HG03442 (cell line): ENCODE measurements at regions not wholly inside any gene's neighbourhood (a gene's known extent, or its start where the extent isn't known, plus 50 kb on each side); places are given as distances from the start of the nearest gene placed in this dataset.

Experiments
- ATAC-seq: cut with Tn5 transposase; IDR thresholded peaks from one replicate; pipeline ENCODE4 v1.9.1; 2021; ENCODE audit warnings: mild to moderate bottlenecking, moderate library complexity; ENCODE audit not compliant: unreplicated experiment

DNA sequence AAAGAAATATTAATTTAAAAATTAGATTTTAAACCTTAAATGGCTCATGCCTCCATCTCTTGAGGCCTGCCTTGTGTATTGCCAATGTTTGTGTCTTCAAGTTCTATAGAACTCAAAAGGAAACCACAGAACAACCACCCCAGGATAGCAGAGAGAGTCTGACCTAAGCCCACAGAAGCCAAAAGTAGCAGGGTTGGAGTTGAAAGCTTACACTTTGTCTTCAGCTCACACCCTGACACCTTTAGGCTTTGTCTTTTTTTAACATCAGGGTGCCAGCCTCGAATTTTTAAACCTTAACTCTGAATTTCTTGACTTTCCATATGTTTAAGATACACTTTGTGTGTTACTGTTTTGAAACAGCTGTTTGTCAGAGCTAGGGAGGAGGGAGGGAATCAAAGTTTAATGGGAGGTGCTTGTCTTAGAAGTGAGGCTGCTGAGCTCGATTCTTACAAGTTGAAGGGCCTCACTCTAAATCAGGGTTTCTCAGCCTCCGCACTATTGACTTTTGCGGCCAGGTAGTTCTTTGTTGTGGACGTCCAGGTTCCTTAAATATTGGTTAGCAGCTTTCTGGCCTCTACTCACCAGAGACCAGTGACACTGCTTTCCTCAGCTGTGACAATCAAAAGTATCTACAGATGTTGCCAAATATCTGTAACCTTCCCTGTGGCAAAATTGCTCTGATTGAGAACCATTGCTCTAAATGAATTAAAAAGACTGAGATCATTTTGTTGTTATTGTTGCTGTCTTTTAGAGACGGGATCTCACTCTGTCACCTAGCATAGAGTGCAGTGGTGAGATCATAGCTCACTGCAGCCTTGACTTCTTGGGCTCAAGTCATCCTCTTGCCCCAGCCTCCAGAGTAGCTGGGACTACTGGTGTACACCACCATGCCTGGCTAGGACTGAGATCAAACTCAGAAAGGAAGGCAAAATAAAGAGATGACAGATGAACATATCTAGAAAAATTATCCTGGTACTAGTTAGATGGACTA, 139.2 kb upstream of the EOMES start:
- no peak for ATAC-seq

GRCh38 chr3:27865731-27866130, 143.6 kb upstream of the EOMES start:
- ATAC-seq, result no peak

- ATAC-seq, result no peak
Observed at GRCh38 chr3:27869152-27869551, 147.0 kb upstream of the EOMES start.

DNA sequence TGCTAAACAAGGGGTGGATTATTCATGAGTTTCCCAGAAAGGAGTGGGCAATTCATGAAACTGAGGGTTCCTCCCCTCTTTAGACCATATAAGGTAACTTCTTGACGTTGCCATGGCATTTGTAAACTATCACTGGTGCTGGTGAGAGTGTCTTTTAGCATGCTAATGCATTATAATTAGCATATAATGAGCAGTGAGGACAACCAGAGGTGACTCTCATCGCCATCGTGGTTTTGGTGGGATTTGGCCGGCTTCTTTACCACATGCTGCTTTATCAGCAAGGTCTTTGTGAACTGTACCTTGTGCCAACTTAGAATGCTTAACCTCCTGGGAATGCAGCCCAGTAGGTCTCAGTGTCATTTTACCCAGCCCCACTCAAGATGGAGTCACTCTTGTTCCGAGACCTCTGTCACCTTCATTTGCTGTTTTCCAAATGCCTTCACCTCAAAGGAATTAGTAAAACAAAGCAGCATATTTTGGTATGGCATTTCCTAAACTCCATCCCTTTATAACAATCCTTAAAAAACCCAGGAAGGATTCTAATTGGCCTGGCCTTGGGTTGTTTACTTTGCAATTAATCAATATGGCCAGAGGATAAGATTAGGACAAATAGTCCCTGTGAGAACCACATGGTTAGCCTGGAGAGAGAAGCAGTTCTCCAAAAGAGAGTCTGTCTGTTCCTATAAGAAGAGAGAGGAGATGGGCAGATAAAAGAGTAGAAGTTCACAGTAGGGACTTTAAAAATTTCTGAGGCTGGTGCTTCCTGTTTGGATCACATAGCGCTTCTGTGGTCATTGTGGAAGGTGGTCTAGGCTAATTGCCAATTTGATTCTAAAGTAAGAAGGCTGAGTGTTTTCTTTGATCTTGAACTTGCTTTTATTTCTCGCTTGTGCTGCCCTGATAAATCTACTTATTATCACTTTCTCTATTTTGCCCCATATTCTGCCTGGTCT, 155.2 kb upstream of the EOMES start:
- ATAC-seq, result no peak

DNA sequence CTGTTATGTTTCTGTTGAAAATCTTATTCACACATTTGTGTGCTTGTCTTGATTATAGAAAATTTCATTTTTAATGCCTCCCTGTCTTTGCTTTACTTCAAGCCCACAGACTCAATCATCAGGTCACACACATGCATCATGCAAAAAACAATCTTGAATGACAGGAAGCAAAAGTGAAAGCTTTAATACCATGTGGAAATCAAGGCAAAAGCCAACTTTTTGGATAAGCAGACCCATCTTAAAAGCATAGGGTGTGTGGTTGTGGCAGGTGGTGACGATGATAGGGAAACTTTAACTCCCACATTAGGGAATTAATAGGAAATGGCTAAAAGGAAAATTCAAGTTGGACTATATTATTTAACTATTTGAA, 155.9 kb upstream of the EOMES start:
- ATAC-seq, result no peak

DNA sequence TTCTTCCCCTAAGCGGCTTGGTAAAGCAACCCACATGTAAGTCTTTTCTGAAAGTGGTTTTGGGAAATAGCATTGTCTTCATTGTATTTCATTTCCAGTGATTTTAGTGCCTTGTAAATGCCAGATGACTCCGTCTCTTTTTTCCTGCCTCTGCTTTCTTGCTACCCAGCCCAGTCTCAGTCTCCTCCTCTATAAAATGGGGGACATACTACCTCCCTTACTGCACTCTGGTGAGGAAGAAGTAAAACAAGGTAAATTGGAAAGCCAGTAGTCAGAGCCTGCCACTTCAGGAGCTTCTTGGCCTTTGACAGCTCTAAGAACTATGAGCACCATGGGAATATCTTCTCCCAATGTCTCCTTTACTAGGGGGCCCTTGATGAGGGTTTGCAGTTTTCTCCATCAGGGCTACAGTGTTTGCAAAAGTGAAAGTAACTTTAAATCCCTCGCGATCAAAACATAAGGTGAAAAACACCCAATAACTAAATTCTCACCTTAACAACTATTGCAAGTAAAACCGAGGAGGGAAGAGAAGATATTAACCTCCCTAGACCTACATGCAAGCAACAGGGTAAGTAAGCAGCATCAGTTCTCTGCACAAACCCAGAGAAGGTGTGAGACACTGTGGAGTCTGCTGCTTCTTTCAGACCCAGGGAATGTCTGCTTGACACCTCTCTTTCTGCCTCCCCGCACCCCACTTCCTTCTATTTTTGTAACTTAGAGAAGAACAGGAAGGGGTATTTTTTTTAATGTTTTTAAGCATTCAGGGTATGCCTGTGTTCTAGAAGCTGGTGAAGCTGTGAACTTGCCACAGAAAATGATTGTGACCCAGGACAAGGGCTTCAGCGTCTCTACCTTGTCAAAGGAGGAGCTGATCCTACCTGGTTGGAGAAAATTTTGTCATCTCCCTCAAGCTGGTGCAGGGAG, 159.1 kb upstream of the EOMES start:
- peak; percentile 44 for ATAC-seq

GRCh38 chr3:27883266-27883665, 161.1 kb upstream of the EOMES start:
- ATAC-seq, result no peak

- ATAC-seq, result no peak
Observed at GRCh38 chr3:27885641-27886040, 163.5 kb upstream of the EOMES start.

GRCh38 chr3:27888562-27888961, 166.4 kb upstream of the EOMES start:
- ATAC-seq, result no peak

- ATAC-seq, result no peak
Observed at GRCh38 chr3:27889745-27890144, 167.6 kb upstream of the EOMES start.

- ATAC-seq, result no peak
Observed at GRCh38 chr3:27900316-27900715, 178.2 kb upstream of the EOMES start.

GRCh38 chr3:27903446-27903845, 181.3 kb upstream of the EOMES start:
- no peak for ATAC-seq

DNA sequence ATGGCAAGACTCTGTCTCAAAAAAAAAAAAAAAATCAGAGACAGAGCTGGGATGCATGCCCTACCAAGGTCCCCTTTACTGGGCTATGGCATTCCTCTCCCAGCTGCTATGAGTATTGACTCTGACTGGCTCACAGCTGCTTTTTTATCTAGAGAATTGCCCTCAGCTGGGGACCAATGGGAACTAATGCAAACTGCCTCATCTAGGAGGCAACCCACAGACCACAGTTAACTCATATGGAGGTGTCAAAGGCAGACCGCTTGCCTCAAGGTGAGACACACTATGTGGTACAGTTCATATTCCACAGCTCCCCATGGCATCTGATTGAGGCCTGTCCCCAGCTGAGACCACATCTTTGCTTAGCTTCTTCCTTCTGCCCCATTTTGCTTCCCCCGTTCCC, 183.5 kb upstream of the EOMES start:
- ATAC-seq, result no peak

DNA sequence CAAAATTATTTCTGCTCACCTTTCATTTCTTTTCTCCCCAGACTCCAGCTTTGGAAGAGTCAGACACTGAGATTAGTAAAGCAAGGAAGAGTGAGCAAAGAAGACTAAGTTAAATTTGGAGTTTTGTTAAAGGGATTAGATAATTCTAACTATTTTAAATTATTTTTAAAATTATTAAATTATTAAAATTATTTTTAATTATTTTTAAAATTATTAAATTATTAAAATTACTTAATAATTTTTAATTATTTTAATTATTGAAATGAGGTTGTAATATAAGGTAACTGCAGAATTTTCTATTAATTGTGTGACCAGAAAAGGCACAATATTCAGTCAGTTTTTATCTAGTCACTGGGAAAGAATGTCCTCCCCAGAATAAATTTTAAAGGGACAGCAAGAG, 185.0 kb upstream of the EOMES start:
- no peak for ATAC-seq

GRCh38 chr3:27907929-27908328, 185.8 kb upstream of the EOMES start:
- no peak for ATAC-seq

GRCh38 chr3:27910456-27910855, 188.3 kb upstream of the EOMES start:
- no peak for ATAC-seq

GRCh38 chr3:27914199-27914598, 192.1 kb upstream of the EOMES start:
- ATAC-seq, result no peak

GRCh38 chr3:27923349-27924068, 201.4 kb upstream of the EOMES start:
- no peak for ATAC-seq

GRCh38 chr3:27927882-27928281, 205.8 kb upstream of the EOMES start:
- no peak for ATAC-seq

DNA sequence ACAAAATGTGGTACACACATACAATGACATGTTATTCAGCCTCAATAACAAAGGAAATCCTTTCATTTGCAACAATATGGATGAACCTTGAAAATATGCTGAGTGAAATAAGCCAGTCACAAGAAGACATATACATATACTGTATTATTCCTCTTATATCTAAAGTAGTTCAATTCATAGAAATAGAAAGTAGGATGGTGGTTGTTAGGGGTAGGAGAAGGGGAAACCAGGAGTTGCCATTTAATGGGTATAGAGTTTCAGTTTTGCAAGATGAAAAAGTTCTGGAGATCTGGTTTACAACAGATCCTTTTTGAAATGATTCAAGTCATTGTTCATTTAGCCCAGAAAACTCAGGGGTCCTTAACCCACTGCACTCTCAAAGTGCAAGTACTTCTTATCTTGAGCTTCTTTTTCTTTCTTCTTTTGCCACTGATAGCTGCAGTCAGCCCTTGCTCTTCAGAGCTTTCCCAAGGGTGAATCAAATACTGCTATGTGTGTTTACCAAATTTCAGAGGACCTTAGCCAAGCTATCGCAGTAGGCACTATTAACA, 208.0 kb upstream of the EOMES start:
- no peak for ATAC-seq
